ENCODE measurements at regions not wholly inside any gene's neighbourhood (a gene's known extent, or its start where the extent isn't known, plus 50 kb on each side); places are given as distances from the start of the nearest gene placed in this dataset.

DNA sequence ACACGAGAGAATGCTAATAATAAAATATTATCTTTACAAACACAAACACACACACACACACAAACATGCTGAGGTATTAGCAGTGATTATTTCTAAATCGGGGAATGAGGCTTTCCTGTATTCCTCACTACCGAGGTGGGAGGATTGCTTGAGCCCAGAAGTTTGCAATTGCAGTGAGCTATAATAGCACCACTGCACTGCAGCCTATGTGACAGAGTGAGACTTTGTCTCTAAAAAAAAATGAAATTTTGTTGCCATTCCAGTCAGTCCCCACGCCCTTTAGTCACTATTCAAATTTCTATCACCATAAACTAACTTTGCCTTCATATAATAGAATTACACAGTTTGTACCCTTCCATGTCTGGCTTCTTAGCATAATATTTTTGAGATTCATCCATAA lies 456.5 kb upstream of the CPEB2 start (continued):
- TF ChIP-seq, protein P1, sequence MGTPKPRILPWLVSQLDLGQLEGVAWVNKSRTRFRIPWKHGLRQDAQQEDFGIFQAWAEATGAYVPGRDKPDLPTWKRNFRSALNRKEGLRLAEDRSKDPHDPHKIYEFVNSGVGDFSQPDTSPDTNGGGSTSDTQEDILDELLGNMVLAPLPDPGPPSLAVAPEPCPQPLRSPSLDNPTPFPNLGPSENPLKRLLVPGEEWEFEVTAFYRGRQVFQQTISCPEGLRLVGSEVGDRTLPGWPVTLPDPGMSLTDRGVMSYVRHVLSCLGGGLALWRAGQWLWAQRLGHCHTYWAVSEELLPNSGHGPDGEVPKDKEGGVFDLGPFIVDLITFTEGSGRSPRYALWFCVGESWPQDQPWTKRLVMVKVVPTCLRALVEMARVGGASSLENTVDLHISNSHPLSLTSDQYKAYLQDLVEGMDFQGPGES (IDR thresholded peaks at IDR 0.05; ENCODE audit: low read depth, low read length) = no peak
- TF ChIP-seq POLR2AphosphoS5 (IDR thresholded peaks at IDR 0.05; ENCODE audit: low read depth, low read length) = no peak
- TF ChIP-seq MEF2A (IDR thresholded peaks at IDR 0.05; ENCODE audit: borderline replicate concordance, low read depth) = no peak
- TF ChIP-seq, protein P2, sequence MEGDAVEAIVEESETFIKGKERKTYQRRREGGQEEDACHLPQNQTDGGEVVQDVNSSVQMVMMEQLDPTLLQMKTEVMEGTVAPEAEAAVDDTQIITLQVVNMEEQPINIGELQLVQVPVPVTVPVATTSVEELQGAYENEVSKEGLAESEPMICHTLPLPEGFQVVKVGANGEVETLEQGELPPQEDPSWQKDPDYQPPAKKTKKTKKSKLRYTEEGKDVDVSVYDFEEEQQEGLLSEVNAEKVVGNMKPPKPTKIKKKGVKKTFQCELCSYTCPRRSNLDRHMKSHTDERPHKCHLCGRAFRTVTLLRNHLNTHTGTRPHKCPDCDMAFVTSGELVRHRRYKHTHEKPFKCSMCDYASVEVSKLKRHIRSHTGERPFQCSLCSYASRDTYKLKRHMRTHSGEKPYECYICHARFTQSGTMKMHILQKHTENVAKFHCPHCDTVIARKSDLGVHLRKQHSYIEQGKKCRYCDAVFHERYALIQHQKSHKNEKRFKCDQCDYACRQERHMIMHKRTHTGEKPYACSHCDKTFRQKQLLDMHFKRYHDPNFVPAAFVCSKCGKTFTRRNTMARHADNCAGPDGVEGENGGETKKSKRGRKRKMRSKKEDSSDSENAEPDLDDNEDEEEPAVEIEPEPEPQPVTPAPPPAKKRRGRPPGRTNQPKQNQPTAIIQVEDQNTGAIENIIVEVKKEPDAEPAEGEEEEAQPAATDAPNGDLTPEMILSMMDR (IDR thresholded peaks at IDR 0.05) = no peak

DNA sequence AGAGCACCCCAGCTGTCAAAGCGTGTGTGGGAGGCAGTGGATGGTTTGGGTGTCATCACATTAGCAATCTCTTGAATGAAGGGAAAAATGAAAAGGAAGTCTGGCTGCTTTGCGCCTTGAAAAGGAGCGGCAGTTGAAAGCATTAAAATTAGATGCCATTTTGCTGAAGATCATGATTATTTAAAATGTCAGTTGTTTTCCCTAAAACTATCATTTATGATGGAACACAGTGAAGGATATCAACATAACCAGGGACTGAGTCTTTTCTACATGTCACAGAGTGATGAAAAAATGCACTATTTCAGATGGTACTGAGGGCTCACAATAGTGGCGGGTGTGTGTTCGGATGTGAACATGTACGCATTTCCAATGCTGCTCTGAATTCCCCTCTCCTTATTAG lies 450.2 kb upstream of the CPEB2 start:
- CTCF ChIA-PET = no interaction called here
- 71% methylated on average over 6 of the region's 6 CpGs for WGBS (ENCODE audit: low lambda C conversion rate)
- POLR2A ChIA-PET = no interaction called here

DNA sequence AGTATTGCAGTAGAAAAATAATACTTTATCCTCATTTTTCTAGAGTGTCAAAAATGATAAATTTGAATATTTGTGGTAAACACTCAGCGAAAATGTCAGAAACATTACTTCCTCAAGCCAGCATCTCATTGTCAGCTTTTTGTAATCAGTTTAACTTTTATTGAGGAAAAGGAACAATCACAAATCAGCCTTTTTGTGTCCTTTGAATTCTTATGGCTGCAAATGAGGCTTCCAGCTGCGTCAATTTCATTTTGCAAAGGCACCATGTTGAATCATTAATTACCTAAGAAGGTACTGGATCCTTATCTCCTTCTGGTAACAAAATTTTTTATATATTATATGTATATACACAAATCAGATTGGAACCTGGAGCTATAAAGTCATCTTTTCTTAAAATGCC lies 442.6 kb upstream of the CPEB2 start:
- no peak overlapping the region for H3K4me3 ChIP-seq (ENCODE audit: low read depth in 2 of 2, low read length in 1 of 2)
- TF ChIP-seq RXRA (IDR thresholded peaks at IDR 0.05; ENCODE audit: borderline replicate concordance, low read depth) (no peak), FOXJ3 (CRISPR knock-in tag; IDR thresholded peaks at IDR 0.05) (no peak), POLR2AphosphoS5 (IDR thresholded peaks at IDR 0.05; ENCODE audit: low read depth, low read length) (no peak), TCF12 (IDR thresholded peaks at IDR 0.05) (no peak), FOXM1 (IDR thresholded peaks at IDR 0.05; ENCODE audit: low read depth) (no peak), ELF1 (IDR thresholded peaks at IDR 0.05) (no peak), RAD21 (IDR thresholded peaks at IDR 0.05; ENCODE audit: low read length) (no peak), FOSL2 (IDR thresholded peaks at IDR 0.05; ENCODE audit: borderline replicate concordance, low read depth) (no peak)
- DNase-seq = no peak
- H3K27me3 ChIP-seq (ENCODE audit: insufficient read depth) = no peaks in the 10 kb centered on the region
- no peaks in the 10 kb centered on the region for H3K79me2 ChIP-seq (ENCODE audit: insufficient read depth)
- H4K20me1 ChIP-seq (ENCODE audit: insufficient read depth) = no peaks in the 10 kb centered on the region
- no peaks in the 10 kb centered on the region for H3K36me3 ChIP-seq (replicated peaks in 1 of 2; ENCODE audit: control insufficient read depth in 1 of 2, insufficient read depth in 2 of 2, low read length in 1 of 2)
- no peak overlapping the region for H3K4me2 ChIP-seq
- H3K4me1 ChIP-seq (ENCODE audit: control insufficient read depth in 1 of 2, insufficient read depth in 2 of 2, low read depth in 1 of 2, low read length in 1 of 2) = peaks cover 0 to 2% of the 10 kb centered on the region in 2 experiments; a peak in 1 of 4 replicates
- no peak overlapping the region for H2AFZ ChIP-seq (ENCODE audit: low read depth)
- WGBS (ENCODE audit: low lambda C conversion rate) = 35% methylated on average over 2 of the region's 2 CpGs
- no peaks in the 10 kb centered on the region for H3K9me3 ChIP-seq
- CTCF ChIA-PET = no interaction called here
- no peak overlapping the region for H3K27ac ChIP-seq (ENCODE audit: low read depth in 2 of 2, low read length in 1 of 2)
- H3K9ac ChIP-seq = no peak overlapping the region
- no peaks in the 10 kb centered on the region for H3F3A ChIP-seq (replicated peaks; ENCODE audit: insufficient read depth)
- POLR2A ChIA-PET = no interaction called here
- H3K9me2 ChIP-seq = no peaks in the 10 kb centered on the region

More for the DNA sequence above, 450.2 kb upstream of the CPEB2 start:
- H3K79me2 ChIP-seq (ENCODE audit: insufficient read depth) = no peaks in the 10 kb centered on the region
- H4K20me1 ChIP-seq (ENCODE audit: insufficient read depth) = no peaks in the 10 kb centered on the region
- no peaks in the 10 kb centered on the region for H3K9me2 ChIP-seq
- no peak overlapping the region for H3K4me2 ChIP-seq
- no peaks in the 10 kb centered on the region for H3F3A ChIP-seq (replicated peaks; ENCODE audit: insufficient read depth)
- TF ChIP-seq NFIC (IDR thresholded peaks at IDR 0.05; ENCODE audit: borderline replicate concordance) (no peak), RAD21 (IDR thresholded peaks at IDR 0.05; ENCODE audit: low read length) (no peak), SIN3A (IDR thresholded peaks at IDR 0.05; ENCODE audit: borderline replicate concordance, low read depth, low read length) (no peak), FOSL2 (IDR thresholded peaks at IDR 0.05; ENCODE audit: borderline replicate concordance, low read depth) (no peak), RXRA (IDR thresholded peaks at IDR 0.05; ENCODE audit: borderline replicate concordance, low read depth) (no peak)
- TF ChIP-seq, protein P1 (IDR thresholded peaks at IDR 0.05; ENCODE audit: low read depth, low read length) = no peak
- H3K4me1 ChIP-seq (ENCODE audit: control insufficient read depth in 1 of 2, insufficient read depth in 2 of 2, low read depth in 1 of 2, low read length in 1 of 2) = no peaks in the 10 kb centered on the region
- no peak for DNase-seq
- no peaks in the 10 kb centered on the region for H3K36me3 ChIP-seq (replicated peaks in 1 of 2; ENCODE audit: control insufficient read depth in 1 of 2, insufficient read depth in 2 of 2, low read length in 1 of 2)
- no peak overlapping the region for H2AFZ ChIP-seq (ENCODE audit: low read depth)
- no peak overlapping the region for H3K4me3 ChIP-seq (ENCODE audit: low read depth in 2 of 2, low read length in 1 of 2)
- H3K9me3 ChIP-seq = no peaks in the 10 kb centered on the region
- no peaks in the 10 kb centered on the region for H3K27me3 ChIP-seq (ENCODE audit: insufficient read depth)
- H3K9ac ChIP-seq = no peak overlapping the region
- H3K27ac ChIP-seq (ENCODE audit: low read depth in 2 of 2, low read length in 1 of 2) = no peak overlapping the region

All from SK-N-SH (cell line).